Uterus (tissue), 3 donors: ENCODE measurements at regions not wholly inside any gene's neighbourhood (a gene's known extent, or its start where the extent isn't known, plus 50 kb on each side); places are given as distances from the start of the nearest gene placed in this dataset.

Experiments used
- DNase-seq, 2 donors: peaks; one replicate each; pipeline ENCODE4 v3.0.0-alpha.2; 2019 to 2020
- H3K27ac ChIP-seq, 2 donors: fragments of 200-600 bp; sonication (generic); 1 replicate in 1 of 2; 2 replicates in 1 of 2; pipeline ENCODE4 v1.5.1; 2016 to 2018
- H3K27me3 ChIP-seq, 2 donors: fragments of 200-600 bp; sonication (generic); one replicate each; pipeline ENCODE4 v1.5.1; 2018 to 2019; ENCODE audit warnings: control low read depth in 1 of 2
- H3K36me3 ChIP-seq, 2 donors: fragments of 200-600 bp; sonication (generic); one replicate each; pipeline ENCODE4 v1.5.1; 2019; ENCODE audit warnings: control low read depth in 1 of 2
- H3K4me1 ChIP-seq, 2 donors: fragments of 200-600 bp; sonication (generic); one replicate each; pipeline ENCODE4 v1.5.1; 2018 to 2019; ENCODE audit warnings: control low read depth in 1 of 2
- H3K4me3 ChIP-seq, 2 donors: fragments of 200-600 bp; sonication (generic); 1 replicate in 1 of 2; 2 replicates in 1 of 2; pipeline ENCODE4 v1.5.1; 2018 to 2019; ENCODE audit warnings: mild to moderate bottlenecking in 1 of 2
- H3K9me3 ChIP-seq, 2 donors: fragments of 200-600 bp; sonication (generic); one replicate each; pipeline ENCODE4 v1.5.1; 2019; ENCODE audit warnings: control low read depth in 1 of 2
- CTCF ChIP-seq, 4 experiments: fragments of 200-600 bp in 2 of 4; fragments of 450-650 bp in 2 of 4; sonication (generic) in 2 of 4; IDR thresholded peaks; one replicate each; pipeline ENCODE4 v1.5.1; 2016 to 2019; ENCODE audit warnings: antibody characterized with exemption in 4 of 4, mild to moderate bottlenecking in 2 of 4, moderate library complexity in 1 of 4
- POLR2A ChIP-seq, 2 donors: fragments of 450-650 bp; IDR thresholded peaks; one replicate each; pipeline ENCODE4 v1.6.1; 2016; ENCODE audit warnings: antibody characterized with exemption in 2 of 2, mild to moderate bottlenecking in 1 of 2, moderate library complexity in 1 of 2
- intact Hi-C: fragments of 100-400 bp; cut with DNase I; formaldehyde crosslinking; loops from one replicate; pipeline ENCODE4 v1.15.1; 2023; ENCODE audit warnings: low total_unique reads
- donor health status: DM: yes; HTN: yes; CAD: no.

- Histone ChIP-seq H3K9me3 (no peaks in the 10 kb centered on the region), H3K36me3 (no peaks in the 10 kb centered on the region), H3K27ac (no peak overlapping the region), H3K4me1 (no peaks in the 10 kb centered on the region), H3K27me3 (no peaks in the 10 kb centered on the region), H3K4me3 (no peak overlapping the region)
- TF ChIP-seq CTCF (IDR thresholded peaks at IDR 0.05): no peak
- intact Hi-C loops: no loop called here
- DNase-seq: no peak
These were observed 126.2 kb upstream of the WSCD1 start for GRCh38 chr17:5943982-5944381.

GRCh38 chr17:5947701-5948180 lies 122.4 kb upstream of the WSCD1 start:
- H3K27ac ChIP-seq: no peak overlapping the region
- DNase-seq: no peak
- intact Hi-C loops: no loop called here
- H3K4me1 ChIP-seq: no peaks in the 10 kb centered on the region
- H3K9me3 ChIP-seq: no peaks in the 10 kb centered on the region
- TF ChIP-seq CTCF (IDR thresholded peaks at IDR 0.05) (no peak), POLR2A (IDR thresholded peaks at IDR 0.05) (no peak)
- H3K36me3 ChIP-seq: no peaks in the 10 kb centered on the region
- H3K4me3 ChIP-seq: no peak overlapping the region
- H3K27me3 ChIP-seq: no peaks in the 10 kb centered on the region

GRCh38 chr17:5948811-5949210 lies 121.4 kb upstream of the WSCD1 start:
- intact Hi-C loops: no loop called here
- no peak overlapping the region for H3K4me3 ChIP-seq
- no peaks in the 10 kb centered on the region for H3K36me3 ChIP-seq
- no peak overlapping the region for H3K27ac ChIP-seq
- TF ChIP-seq POLR2A (IDR thresholded peaks at IDR 0.05): no peak
- no peak for TF ChIP-seq CTCF (IDR thresholded peaks at IDR 0.05)
- DNase-seq: no peak
- no peaks in the 10 kb centered on the region for H3K4me1 ChIP-seq
- H3K27me3 ChIP-seq: no peaks in the 10 kb centered on the region
- no peaks in the 10 kb centered on the region for H3K9me3 ChIP-seq

GRCh38 chr17:5950878-5951277 lies 119.3 kb upstream of the WSCD1 start:
- Histone ChIP-seq H3K4me1 (no peaks in the 10 kb centered on the region), H3K27me3 (no peaks in the 10 kb centered on the region), H3K36me3 (no peaks in the 10 kb centered on the region), H3K9me3 (no peaks in the 10 kb centered on the region), H3K4me3 (no peak overlapping the region), H3K27ac (no peak overlapping the region)
- intact Hi-C loops: no loop called here
- no peak for TF ChIP-seq CTCF (IDR thresholded peaks at IDR 0.05)
- TF ChIP-seq POLR2A (IDR thresholded peaks at IDR 0.05): no peak
- no peak for DNase-seq

- H3K4me1 ChIP-seq: no peaks in the 10 kb centered on the region
- no peak overlapping the region for H3K4me3 ChIP-seq
- no peak for DNase-seq
- no peak overlapping the region for H3K27ac ChIP-seq
- no peaks in the 10 kb centered on the region for H3K27me3 ChIP-seq
- intact Hi-C loops: no loop called here
- TF ChIP-seq CTCF (IDR thresholded peaks at IDR 0.05) (no peak), POLR2A (IDR thresholded peaks at IDR 0.05) (no peak)
- H3K9me3 ChIP-seq: no peaks in the 10 kb centered on the region
- H3K36me3 ChIP-seq: no peaks in the 10 kb centered on the region
These were observed 118.3 kb upstream of the WSCD1 start for GRCh38 chr17:5951912-5952311.
